ENCODE measurements at regions not wholly inside any gene's neighbourhood (a gene's known extent, or its start where the extent isn't known, plus 50 kb on each side); places are given as distances from the start of the nearest gene placed in this dataset.
"Not testable (repeated sequence)": the region's sequence is repeated elsewhere in the genome, so short reads cannot be mapped to it uniquely, and the experiment has no call there.

GRCh38 chr3:182388506-182388905, 404.8 kb upstream of the ATP11B start:
- no peak for DNase-seq (ENCODE audit: extremely low read depth in 1 of 2, low read depth in 1 of 2)

DNA sequence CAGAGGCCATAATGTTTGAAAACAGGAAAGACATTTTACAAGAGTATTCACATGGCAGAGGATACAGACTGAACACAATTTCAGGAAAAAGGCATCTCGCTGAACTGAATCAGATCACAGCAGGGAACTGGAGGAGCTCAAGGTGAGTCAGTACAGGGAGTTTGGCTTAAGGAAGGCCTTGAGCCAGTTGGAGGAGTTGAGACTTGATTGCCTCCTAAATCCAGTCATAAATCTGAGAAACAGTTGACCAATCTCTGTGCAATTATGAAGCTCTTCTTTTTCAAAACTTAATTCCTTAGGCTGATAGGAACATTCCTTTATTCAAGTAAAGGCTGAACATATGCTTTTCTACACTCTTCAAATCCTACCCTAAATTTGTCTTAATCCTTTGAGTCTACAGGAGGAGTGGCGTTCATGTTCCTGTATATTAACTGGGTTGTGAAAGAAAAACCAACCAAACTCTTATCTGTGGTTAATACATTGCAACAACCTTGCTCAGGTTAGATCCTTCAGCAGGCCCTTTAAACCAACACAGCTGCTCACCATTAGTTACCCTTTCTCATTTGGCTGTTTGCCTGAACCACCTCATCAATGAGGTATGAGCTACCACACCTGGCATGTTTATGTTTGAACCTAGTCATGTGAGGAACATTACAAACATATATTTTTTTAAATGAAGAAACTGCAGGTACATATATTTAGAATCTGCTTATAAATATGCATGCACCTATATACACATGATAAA, 404.1 kb upstream of the ATP11B start:
- DNase-seq (ENCODE audit: extremely low read depth in 1 of 2, low read depth in 1 of 2), result no peak

DNA sequence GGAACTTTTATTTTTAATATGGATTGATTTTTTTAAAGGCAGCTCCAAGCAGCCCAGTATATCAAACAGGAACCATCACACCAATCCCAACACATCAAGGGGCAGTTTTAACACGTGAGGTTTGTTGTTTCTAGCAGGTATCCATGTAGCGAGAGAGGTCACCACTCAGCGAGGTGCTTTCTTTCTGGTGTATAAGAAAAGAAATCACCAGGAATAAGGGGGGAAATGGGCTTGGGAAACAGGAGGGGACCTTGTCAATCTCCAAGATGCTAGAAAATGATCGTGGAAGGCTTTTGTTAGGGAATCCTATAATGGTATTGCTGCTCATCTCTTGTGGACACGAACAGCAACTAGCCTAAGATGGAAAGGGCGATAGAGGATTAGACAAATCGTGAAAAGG, 402.9 kb upstream of the ATP11B start:
- no peak for DNase-seq (ENCODE audit: extremely low read depth in 1 of 2, low read depth in 1 of 2)

DNA sequence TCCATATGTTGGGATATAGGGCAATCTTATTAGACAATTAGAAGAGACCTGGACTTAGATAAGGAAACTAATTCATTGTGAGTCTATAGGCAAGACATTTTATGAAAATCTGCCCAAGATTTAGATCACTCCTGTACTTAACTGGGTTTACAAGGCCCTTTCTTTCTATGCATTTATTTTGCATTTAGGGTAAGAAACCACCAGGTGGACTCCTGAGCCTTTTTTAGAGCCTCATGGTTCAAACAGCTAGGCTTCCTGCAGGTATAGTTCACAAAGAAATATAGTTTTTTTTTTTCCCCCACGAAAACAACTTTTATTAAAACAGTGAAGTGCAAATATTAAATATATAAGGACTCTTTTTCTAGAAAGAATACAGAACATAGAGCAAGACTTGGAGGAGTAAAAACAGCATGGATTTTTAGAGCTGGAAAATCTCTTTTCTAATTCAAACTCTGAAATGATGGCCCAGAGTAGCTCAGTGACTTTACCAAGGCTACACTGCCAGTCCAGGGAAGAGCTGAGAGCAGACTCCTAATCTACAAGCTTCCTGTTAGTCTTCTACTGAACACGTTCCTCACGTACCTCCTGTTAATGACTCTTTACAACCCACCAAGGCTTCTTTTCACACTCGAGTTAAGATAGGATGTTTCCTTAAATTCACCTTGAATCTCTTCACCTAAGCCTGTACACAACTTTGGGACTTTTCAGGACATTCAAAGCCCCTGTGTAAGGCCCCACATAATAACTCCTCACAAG, 400.9 kb upstream of the ATP11B start:
- DNase-seq (ENCODE audit: extremely low read depth in 1 of 2, low read depth in 1 of 2), result no peak

DNA sequence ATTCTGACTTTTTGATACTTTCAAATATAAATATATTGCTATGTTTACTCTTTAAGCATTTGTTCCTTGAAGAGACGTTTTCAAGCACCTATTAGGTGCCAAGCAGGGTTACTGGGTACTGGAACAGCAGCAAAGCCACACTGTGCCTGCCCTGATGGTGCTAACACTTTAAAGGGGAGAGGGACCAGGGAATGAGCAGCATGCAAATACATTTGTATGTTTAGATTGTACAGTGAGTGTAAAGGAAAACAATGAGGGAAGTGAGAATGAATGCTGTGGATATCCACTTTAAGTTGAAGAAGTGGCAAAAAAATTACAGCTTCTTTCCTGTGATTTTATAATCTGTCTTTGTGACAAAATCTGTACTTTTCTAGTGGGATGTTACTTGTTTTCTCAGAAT, 400.2 kb upstream of the ATP11B start:
- no peak for DNase-seq (ENCODE audit: extremely low read depth in 1 of 2, low read depth in 1 of 2)

- no peak for DNase-seq (ENCODE audit: extremely low read depth in 1 of 2, low read depth in 1 of 2)
These were observed 399.4 kb upstream of the ATP11B start for GRCh38 chr3:182393830-182394367.

DNA sequence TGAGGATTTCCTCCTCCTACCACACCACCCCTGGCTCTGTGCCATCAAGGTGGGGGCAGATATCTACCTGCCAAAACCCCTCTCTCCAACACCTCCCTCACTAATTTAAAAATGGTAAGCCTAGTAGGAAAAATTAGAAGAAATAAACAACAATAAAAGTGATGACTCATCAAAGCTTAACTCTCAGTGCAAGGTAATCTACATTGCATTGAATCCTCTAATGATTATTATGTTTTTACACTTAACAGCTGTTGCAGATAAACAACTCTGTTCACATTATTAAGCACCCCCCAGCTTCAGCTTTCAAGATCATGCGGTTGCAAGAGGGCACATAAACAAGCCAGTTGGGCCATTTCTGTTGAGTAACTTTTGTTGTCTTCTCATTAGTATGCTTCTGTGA, 396.1 kb upstream of the ATP11B start:
- DNase-seq (ENCODE audit: extremely low read depth in 1 of 2, low read depth in 1 of 2), result no peak

DNA sequence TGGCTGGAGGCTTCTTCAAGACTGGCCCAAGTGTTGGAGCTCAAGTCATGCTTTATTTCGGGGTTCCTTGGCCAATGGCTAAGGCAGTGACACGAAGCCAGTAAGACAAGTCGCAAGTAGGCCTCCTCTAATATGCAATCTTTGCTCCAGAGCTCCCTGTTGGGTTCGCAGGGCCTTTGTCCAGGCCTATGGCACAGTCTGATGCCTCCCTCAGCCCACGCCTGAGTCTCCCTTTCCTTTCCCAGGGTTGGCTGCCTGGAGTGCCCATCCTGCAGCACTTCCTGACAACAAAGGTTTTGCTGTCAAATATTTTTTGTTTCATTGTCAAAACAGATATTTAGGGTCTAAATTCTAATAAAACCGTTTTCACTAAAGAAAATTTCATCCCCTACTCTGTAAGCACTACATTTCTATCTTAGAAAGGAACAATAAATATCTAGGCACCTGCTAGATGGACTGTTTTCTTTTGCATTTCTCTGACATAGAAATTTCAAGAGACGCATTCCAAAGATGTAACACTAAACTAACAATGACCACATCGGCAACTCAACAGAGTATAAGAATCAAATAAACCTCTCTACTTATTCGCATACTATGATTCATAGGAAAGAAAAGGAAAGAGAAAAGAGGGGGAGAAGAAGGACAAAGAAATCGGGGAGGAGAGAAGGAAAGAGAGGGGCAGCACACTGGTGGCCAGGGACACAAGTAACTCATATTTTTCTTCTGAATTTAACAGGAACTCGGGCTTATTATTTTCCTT, 393.1 kb upstream of the ATP11B start:
- no peak for DNase-seq (ENCODE audit: extremely low read depth in 1 of 2, low read depth in 1 of 2)

GRCh38 chr3:182400838-182401237, 392.5 kb upstream of the ATP11B start:
- DNase-seq (ENCODE audit: extremely low read depth in 1 of 2, low read depth in 1 of 2), result no peak

GRCh38 chr3:182404031-182404430, 389.3 kb upstream of the ATP11B start:
- no peak for DNase-seq (ENCODE audit: extremely low read depth in 1 of 2, low read depth in 1 of 2)

GRCh38 chr3:182405759-182406158, 387.5 kb upstream of the ATP11B start:
- no peak for DNase-seq (ENCODE audit: extremely low read depth in 1 of 2, low read depth in 1 of 2)

- DNase-seq (ENCODE audit: extremely low read depth in 1 of 2, low read depth in 1 of 2), result no peak
These were observed 386.5 kb upstream of the ATP11B start for GRCh38 chr3:182406786-182407185.

GRCh38 chr3:182410051-182410450, 383.3 kb upstream of the ATP11B start:
- no peak for DNase-seq (ENCODE audit: extremely low read depth in 1 of 2, low read depth in 1 of 2)

DNA sequence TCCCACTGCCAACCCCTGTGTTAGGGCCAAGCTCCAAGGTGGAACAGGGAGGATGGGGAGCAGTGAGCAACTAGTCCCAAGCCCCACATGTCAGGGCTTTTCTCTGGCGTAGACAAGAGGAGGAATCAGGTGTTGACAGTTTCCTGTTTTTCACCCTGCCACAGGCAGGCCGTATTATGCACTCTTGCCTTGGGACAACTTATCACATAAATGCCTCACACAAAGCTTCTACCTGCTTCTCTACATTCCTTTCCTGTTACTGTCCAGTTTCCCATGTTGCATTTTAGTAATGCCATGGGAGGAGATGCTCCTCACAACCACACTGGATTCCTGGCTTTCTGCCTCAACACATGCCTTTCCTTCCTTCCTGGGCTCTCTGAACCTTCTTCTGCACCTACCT, 381.2 kb upstream of the ATP11B start:
- DNase-seq (ENCODE audit: extremely low read depth in 1 of 2, low read depth in 1 of 2), result no peak

- no peak for DNase-seq (ENCODE audit: extremely low read depth in 1 of 2, low read depth in 1 of 2)
These were observed 380.2 kb upstream of the ATP11B start for GRCh38 chr3:182413061-182413460.

GRCh38 chr3:182413682-182414081, 379.6 kb upstream of the ATP11B start:
- DNase-seq (ENCODE audit: extremely low read depth in 1 of 2, low read depth in 1 of 2), result no peak

DNA sequence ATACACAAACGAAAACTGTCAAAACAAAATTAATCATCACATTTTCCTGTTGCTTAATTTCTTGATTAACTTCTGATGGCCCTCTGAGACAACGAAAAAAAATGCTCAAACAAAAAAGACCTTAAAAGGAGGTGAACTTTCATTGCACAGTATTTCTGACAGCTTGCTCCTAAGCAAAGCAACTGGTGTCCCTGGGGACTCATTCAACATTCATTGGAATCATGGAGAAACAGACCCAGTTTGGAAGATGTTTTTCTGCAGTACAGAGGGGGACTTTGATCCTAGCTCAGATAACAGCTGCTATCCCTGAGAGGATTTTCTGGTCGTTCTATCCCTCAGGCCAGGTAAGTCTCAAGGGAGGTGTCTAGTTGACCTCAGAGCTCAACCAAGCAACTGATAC, 378.7 kb upstream of the ATP11B start:
- no peak for DNase-seq (ENCODE audit: extremely low read depth in 1 of 2, low read depth in 1 of 2)

DNA sequence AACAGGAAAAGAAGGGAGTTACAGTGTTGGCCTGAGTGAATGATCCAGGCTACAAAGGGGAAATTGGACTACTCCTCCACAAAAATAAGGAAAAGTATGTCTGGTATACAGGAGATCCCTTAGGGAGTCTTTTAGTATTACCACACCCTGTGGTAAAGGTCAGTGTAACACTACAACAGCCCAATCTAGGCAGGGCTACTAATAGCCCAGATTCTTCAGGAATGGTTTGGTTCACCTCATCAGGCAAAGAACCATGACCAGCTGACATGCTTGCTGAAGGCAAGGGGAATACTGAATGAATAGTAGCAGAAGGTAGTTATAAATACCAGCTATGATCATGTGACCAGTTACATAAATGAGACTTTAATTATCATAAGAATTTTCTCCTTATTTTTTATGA, 372.6 kb upstream of the ATP11B start:
- DNase-seq (ENCODE audit: extremely low read depth in 1 of 2, low read depth in 1 of 2), result no peak

DNA sequence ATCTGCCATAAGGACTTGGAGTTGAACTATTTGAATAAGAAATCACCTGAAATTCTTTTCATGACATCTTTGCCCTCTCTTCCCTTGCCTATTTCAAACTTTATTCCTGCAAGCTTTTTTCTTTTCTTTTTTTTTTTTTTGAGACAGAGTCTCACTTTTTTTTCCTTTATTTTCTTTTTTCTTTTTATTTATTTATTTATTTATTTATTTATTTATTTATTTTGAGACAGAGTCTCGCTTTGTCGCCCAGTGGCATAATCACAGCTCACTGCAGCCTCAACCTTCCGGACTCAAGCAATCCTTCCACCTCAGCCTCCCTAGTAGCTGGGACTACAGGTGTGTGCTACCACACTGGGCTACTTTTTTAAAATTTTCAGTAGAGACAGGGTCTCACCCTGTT, 369.3 kb upstream of the ATP11B start:
- DNase-seq (ENCODE audit: extremely low read depth in 1 of 2, low read depth in 1 of 2), result no peak

- not testable (repeated sequence) for DNase-seq (ENCODE audit: extremely low read depth in 1 of 2, low read depth in 1 of 2)
These were observed 367.2 kb upstream of the ATP11B start for GRCh38 chr3:182425926-182426718.

DNA sequence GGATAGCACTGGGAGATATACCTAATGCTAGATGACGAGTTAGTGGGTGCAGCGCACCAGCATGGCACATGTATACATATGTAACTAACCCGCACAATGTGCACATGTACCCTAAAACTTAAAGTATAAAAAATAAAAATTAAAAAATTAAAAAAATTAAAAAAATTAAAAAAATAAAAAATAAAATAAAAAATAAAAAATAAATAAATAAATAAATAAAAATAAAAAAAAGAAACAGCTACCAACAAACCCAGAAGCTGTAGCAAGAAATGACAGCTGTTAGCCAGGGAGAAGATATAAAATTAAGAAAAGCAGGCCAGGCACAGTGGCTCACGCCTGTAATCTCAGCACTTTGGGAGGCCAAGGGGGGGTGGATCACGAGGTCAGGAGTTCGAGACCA, 361.3 kb upstream of the ATP11B start:
- not testable (repeated sequence) for DNase-seq (ENCODE audit: extremely low read depth in 1 of 2, low read depth in 1 of 2)
